ENCODE measurements at regions not wholly inside any gene's neighbourhood (a gene's known extent, or its start where the extent isn't known, plus 50 kb on each side); places are given as distances from the start of the nearest gene placed in this dataset.

- TF ChIP-seq, protein P1, sequence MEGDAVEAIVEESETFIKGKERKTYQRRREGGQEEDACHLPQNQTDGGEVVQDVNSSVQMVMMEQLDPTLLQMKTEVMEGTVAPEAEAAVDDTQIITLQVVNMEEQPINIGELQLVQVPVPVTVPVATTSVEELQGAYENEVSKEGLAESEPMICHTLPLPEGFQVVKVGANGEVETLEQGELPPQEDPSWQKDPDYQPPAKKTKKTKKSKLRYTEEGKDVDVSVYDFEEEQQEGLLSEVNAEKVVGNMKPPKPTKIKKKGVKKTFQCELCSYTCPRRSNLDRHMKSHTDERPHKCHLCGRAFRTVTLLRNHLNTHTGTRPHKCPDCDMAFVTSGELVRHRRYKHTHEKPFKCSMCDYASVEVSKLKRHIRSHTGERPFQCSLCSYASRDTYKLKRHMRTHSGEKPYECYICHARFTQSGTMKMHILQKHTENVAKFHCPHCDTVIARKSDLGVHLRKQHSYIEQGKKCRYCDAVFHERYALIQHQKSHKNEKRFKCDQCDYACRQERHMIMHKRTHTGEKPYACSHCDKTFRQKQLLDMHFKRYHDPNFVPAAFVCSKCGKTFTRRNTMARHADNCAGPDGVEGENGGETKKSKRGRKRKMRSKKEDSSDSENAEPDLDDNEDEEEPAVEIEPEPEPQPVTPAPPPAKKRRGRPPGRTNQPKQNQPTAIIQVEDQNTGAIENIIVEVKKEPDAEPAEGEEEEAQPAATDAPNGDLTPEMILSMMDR (IDR thresholded peaks at IDR 0.05) = no peak
- no peak for TF ChIP-seq POLR2A (IDR thresholded peaks at IDR 0.05)
These were observed 287.2 kb downstream of the RDH14 start for GRCh38 chr2:18273205-18273604.
